Activated CD4-positive, alpha-beta T cell treated with anti-CD3 and anti-CD28 coated beads, Interleukin-10, Interleukin-2, amounts not matched to agents 100 ng/mL and 50 ng/mL, durations not matched to agents 16 hours and 8 hours (primary cell): ENCODE measurements at regions not wholly inside any gene's neighbourhood (a gene's known extent, or its start where the extent isn't known, plus 50 kb on each side); places are given as distances from the start of the nearest gene placed in this dataset.

Experiments used
- DNase-seq: peaks from one replicate; pipeline ENCODE4 v3.0.0-alpha.2; 2020

DNA sequence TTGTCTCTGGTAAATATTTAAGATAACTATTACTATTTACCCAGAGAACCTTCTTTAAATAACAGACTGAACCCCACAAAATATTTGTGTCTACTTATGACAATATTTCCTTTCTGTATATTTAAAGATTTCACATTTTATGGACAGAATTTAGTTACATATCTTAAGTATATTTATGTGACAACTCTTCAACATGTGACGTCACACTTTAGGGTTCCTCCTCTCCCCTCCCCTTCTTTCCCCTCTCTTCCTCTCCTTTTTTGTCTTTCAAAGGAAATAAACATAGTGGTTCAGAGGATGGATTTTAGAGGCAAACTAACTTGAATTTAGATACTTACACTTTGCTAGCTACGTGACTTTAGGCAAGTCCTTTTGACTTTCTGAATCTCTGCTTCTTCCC lies 655.6 kb upstream of the NUDT12 start:
- DNase-seq = no peak

DNA sequence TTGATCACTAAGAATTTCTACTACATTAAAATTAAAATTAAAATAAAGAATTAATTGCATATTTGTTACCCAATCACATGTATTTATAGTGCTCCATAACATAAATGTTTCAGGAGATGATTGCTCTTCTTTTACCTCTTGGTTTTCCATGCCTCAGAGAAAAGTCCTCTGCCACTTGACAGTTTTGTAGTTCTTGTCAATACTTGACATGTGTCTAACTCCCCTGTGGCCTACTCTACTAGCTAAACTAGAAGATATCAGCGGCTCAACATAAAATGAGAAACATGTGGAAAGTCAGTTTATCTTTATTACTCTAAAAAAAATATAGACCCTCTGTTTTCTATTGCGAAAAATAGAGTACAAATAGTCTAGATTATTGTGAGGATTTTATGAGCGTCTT lies 650.6 kb upstream of the NUDT12 start:
- no peak for DNase-seq

DNA sequence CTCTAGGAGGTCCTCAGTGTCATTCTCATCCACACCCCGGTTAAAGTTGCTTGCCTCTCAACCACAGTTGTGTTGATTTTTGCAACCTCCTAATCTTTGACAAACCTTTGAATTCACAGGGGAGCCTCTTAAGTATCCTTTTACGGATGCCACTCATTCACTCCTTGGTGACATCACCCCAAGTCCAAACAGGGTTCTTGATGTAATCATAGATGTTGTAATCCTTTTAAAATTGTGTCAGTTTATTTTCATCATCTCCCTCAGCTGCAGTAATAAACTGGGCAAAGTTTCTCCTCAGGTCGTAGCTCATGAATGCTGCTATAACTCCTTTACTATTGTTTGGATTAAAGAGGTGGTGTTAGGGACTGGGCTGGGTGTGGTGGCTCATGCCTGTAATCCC lies 637.2 kb upstream of the NUDT12 start:
- no peak for DNase-seq

DNA sequence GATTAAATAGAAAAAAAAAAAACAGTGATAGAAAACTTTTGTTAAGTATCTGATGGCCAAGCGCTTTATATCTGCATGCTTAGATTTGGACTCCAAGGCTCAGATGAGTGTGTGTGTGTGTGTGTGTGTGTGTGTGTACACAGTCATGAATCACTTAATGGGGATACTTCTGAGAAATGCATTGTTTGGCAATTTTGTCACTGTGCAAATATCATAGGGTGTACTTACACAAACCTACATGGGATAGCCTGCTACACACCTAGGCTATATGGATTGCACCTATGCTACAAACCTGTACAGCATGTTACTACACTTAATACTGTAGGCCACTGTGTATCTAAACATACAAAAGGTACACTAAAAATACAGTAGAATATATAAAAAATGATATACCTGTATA lies 635.6 kb upstream of the NUDT12 start:
- no peak for DNase-seq

DNA sequence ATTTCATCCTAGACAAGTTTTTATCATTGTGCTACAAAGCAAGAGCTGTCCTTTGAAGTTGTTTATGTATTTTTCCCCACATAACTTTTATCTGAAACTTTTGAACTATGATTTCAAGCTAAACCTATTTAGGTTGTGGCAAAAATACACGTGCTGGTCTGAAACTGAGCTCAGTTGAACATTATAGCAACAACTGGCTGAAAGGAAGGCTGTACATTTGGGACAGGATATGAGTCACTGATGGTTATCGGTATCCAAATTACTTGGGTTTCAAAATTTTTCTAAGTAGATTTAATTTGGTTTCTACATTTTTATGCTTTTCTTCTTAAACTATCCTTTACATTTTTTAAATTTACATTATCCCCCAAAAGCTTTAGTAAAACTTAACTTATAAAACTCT lies 627.3 kb upstream of the NUDT12 start:
- DNase-seq = no peak

DNA sequence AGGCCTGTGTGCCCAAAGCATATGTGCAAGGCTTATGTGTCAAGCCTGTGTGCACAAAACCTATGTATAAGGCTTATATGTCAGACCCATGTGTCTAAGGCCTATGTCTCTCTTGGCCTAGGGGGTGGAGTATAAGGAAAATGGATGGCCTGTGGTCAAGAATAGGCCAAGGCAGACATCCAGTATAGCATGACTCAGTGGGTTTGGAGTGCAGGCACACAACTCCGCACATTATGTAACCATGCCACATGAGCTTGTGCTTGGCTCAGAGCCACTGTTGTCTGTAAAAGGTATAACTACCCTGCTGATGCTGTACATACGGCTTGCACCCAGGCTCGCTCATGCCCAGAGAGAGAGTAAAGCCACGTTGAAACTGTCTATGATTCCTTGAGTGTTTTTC lies 626.4 kb upstream of the NUDT12 start:
- no peak for DNase-seq

DNA sequence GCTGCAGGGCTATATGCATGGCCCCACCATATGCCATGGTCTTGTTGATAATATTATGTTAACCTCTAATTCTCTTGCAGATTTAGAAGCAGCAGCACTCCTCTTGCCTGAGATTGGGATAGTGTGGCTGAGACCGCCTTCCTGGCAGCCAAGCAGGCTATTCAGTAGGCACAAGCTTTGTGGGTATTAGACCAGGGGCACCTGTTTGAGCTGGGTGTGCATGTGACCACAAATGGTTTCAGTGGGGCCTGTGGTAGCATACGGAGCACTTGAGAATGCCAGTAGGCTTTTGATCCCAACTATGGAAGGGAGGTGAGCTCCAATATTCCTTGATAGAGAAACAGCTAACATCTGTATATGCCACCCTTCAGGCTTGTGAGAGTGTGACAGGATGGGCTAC lies 625.1 kb upstream of the NUDT12 start:
- no peak for DNase-seq

DNA sequence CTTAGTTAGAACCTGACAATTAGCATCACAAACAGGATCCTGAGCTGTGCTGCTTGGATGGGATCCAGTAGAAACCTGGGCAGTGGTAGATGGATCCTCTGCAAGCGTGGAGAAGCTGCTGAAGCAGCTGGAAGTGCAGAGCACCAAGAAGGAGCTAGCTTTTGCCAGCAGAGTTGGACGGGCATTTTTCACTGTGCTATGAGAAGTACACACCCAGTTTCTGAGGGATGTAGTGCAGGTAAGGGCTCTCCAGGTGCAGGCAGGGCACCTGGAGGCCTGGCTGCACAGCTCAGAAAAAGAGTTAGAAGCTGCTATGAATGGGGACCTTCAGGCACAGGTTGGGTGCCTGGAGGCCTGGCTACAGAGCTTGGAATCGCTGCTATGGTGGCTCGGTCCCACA lies 623.9 kb upstream of the NUDT12 start:
- DNase-seq = no peak

DNA sequence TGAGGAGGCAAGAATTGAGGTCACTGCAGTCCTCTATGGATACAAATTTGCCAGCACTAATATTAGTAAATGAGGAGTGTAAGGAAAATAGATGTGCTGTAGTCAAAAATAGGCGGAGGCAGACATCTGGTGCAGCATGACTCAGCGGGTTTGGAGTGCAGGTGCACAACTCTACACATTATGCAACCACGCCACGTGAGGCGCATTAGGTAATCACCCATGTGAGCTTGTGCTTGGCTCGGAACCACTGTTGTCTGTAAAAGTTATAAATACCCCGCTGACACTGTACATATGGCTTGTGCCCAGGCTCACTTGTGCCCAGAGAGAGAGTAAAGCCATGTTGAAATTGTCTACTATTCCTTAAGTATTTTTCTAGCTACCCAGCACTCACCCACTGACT lies 623.5 kb upstream of the NUDT12 start:
- no peak for DNase-seq

DNA sequence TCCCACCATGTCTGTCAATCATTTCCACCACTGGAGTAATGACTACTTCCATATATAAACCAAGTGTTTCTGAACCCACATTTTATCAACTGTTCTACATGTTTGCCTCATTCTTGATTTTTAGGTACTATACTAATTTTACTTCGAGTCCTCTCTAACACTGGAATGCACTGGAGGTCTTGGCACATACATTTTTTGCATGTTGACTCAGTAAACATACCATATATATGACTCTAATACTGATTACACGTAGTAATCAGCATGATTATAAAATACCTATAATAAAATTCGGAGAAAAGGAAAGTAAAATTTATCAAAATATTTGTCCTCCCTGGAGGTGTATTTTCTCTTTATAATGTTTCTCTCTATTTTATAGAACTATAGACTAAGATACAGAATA lies 621.7 kb upstream of the NUDT12 start:
- no peak for DNase-seq

DNA sequence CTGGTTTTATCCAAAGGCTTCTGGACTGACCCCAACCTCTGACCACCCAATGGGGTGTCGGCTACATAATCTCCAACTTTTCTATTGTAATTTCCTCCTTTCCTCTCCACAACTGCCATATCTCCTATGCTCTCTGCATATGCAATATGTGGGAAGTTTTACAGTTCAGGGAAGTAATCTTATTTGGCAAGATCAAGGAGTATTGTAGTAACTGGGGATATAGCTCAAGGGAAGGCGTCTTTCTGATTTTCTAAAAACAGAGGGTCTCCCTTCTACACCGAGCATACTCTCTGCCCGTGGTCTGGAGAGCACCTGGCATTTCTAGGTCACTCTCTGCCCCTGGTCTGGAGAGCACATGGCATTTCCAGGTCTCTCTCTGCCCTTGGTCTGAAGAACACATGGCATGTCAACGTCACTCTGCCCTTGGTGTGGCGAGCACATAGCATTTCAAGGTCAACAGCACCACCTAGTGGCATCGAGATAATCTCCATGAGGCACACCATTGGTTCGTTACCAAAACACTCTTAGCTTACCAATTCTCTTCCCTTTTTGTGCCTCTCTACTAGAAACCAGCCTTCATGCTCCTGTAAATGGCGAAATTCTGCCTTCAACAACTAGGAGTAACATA lies 616.4 kb upstream of the NUDT12 start:
- DNase-seq = peak; percentile 47

DNA sequence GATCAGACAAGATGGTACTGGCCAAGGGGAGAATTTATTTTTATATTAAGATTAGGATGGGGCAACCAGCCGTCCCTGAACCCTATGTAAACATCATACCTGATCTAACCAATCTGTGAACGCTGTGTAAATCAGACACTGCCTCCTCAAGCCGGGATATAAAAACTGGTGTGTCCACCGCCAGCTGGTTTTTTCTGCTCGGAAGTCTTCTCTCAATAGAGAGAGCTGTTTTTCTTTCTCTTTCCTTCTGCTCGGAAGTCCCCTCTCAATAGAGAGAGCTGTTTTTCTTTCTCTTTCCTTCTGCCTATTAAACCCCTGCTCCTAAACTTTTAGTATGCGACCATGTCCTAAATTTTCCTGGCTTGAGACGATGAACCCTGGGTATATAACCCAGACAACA lies 615.5 kb upstream of the NUDT12 start:
- no peak for DNase-seq

DNA sequence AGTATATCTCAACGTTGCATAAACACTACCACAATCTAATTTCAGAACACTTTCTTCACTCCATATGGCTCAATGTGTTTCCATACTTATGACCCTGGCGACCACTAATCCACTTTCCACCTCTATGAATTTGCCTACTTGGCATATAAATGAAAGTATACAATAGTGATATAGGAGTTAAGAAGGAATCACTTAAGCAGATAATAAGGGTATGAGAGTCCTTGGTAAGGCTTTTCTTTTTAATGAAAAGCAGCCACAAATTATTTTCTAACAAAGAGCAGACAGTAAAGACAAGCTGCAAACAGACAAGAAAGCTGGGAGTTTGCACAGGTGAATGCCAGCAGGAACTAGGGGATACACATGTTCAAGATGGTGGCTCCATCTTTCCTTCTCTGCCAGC lies 615.1 kb upstream of the NUDT12 start:
- DNase-seq = no peak

DNA sequence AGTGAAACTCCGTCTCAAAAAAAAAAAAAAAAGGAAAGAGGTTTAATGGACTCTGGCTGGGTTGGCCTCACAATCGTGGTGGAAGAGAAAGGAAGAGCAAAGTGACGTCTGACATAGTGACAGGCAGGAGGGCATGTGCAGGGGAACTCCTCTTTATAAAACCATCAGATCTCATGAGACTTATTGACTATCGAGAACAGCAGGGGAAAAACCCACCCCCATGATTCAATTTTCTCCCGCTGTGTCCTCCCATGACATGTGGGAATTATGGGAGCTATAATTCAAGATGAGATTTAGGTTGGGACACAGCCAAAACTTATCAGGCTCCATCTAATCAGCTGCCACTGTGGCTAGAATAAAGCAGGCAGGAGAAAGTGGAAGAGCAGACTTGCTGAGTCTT lies 610.4 kb upstream of the NUDT12 start:
- no peak for DNase-seq

DNA sequence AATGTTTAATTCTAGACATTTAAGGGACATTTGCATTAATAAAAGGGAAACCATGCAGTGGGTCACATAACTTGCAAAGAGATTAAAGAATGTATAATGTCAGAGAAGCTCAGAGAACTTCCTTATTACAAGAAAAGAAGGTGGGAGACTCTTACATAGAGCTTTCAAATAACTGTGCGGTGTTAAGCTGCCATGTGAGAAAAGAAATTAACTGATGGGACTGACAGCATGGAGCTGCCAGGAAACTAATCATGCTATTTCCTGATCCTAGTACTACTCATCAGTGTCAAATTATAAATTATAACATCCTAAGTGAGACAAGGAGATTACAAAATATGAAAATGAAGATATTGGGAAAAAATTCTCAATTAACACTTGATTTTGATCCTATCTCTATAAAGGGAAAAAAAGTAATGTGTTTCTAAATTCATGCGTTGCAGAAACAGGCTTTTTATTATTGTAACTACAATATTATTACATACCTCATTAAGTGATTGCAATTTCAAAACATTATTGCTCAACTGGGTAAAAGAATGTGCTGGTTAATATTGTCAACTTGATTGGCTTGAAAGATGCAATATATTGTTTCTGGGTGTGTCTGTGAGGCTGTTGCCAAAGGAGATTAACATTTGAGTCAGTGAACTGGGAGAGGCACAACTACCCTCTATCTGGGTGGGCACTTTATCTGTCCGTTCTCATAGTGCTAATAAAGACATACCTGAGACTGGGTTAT lies 609.5 kb upstream of the NUDT12 start:
- DNase-seq = no peak

DNA sequence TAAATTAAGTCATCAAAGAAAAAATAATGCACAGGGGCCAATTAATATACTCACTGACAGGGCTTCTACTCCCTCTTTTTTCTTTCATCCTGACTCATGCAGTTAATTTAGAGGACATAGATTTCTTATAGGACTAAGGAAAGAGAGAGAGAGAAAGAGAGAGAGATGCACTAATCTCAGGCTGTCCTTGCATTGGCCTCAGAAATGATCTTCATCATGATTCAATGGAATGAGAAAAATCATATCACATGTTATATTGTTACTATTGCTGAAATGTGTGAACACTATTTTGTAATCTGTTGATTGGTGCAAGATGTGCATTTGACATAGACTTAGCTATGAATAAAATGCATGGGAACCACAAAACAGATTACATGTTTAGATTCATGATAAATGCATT lies 608.3 kb upstream of the NUDT12 start:
- no peak for DNase-seq

DNA sequence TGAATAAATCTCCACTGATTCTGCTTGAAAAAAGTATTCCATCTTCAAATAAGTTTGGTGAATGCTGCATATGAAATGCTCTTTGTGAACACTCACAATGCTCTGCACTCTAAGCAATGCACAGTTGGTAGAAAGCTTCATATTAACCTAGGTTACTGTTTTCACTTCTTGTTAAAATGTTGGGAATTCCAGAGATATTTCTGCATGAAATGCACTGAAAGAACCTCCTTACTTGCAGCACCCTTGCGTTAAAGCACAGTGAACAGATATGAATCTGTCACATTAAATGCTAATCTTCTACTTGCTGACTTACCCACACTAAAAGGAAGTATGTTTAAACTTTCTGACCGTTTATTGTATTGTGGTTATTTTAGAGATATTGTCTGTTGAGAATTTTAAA lies 584.1 kb upstream of the NUDT12 start:
- no peak for DNase-seq

DNA sequence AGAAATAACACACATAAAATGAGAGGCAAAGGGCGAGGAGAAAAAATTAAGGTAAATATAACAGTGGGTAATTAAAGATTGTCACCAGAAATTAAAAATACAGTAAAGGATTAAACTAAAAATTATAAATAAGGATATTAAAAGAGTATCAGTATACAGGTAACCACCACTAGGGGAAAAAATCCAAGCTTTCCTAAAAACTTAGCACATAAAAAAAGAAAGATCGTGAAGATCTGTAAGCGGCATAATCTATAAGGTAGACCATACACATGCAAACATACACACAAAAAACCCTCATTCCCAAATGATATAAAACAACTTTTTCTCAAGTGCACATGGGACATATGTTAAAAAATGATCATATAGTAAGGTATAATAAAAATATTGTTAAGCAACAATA lies 577.3 kb upstream of the NUDT12 start:
- no peak for DNase-seq

DNA sequence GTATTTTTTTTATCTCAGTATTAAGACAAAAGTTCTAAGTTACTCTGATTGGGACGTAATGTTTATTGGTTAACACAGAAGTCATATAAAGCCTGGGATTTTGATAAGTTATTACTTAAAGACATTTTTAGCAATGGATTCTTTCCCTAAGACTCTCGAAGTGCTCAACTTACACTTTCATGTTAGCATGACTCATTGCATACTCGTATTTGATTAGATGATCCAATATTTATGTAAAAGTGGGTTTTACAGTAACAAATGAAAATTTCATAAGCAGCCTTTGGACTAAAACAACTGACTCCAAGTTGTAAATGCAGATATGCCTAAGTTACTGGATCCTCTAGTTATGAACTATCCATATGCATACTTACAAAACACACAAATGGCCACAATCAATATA lies 567.7 kb upstream of the NUDT12 start:
- no peak for DNase-seq

DNA sequence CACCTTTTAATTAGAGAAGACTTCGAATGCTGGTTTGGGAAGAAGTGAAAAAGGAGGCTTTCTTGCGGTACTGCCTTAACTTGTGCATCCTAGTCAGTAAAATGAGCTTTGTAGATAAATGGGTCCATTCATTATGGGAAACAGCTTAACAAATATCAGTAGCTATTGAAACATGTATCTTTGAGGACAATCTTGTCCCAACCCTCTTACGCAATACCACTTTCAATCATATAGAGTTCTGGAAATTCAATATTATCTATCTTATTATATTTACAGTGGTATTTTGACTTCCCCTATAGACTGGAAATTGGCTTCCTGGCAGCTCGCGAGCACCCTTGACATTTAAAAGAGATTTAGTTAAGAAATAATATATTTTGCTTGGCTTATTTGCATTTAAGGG lies 565.8 kb upstream of the NUDT12 start:
- no peak for DNase-seq

DNA sequence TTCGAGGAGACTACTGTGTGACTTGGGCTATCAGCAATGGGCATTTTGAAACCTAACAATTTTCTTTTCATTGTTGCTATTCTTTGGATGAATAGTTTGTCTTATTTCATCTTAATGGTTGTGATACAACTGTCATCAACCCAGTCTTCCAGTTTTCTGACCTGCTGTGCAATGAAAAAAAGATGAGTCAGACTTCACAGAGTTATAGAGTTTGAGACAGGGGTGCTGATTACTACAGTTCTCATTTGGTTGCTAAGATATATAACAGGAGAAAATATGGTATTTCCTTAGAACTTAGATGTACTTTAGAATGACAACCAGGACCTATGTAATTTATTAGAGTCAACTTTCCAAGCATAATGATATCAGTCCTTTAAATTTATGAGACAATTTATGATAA lies 564.4 kb upstream of the NUDT12 start:
- no peak for DNase-seq

DNA sequence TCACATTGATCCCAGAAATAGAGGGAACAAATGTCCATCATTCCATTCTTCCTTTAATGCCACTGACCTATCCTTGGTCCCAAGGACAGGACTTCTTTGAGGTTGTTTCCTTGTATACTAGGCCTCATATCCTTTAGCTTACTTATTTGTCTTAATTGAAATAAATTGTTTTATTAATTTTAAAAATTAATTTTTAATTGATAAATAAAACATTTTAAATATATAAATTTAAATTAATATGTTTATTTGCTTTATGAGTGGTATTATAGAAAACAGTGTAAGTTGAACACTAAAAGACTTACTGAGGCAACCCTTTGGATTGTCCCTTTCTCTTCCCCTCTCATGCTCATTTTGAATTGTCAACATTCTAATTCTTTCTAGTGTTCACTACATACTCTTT lies 556.9 kb upstream of the NUDT12 start:
- DNase-seq = no peak

DNA sequence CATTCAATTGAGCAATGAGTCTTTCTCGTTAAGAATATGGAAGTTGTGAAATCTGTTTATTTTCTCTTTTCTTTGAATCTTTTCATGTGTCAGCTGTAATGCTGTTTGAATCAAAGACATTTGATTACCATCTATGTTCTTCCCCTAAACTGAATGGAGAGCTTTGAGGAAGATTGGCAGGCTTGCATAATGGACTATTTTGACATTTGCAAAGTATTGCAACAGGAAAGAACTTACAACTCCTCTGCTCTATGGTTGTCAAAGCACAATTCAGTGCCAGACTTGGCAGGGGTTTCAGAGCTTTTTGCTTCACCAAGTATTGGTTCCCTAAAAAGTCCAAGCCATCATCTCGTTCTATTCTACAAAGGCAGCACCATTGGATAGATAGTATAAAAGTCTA lies 549.0 kb upstream of the NUDT12 start:
- no peak for DNase-seq

DNA sequence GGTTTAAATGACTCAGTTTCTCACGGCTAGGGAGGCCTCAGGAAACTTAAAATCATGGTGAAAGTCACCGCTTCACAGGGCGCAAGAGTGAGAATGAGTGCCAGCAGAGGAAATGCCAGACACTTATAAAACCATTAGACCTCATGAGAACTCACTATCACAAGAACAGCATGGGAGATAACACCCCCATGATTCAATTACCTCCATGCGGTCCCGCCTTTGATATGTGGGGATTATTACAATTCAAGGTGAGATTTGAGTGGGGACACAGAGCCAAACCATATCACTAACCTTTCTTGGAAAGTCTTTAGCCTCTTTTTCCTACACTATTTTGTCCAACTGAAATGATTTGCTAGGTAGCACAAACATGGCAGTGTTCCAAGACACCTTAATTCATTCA lies 533.9 kb upstream of the NUDT12 start:
- no peak for DNase-seq

DNA sequence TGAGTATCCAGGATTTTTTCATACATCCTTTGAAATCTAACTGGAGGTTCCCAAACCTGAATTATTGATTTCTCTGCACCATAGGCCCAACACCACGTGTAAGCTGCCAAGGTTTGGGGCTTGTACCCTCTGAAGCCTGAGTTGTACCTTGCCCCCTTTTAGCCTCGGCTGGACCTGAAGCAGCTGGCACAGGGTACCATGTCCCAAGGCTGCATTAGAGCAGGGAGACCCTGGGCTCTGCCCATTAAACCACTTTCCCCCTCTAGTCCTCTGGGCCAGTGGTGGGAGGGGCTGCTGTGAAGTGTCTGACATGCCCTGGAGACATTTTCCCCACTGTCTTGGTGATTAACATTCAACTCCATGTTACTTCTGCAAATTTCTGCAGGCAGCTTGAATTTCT lies 532.9 kb upstream of the NUDT12 start:
- DNase-seq = no peak
